GM10248 (cell line): ENCODE measurements at regions not wholly inside any gene's neighbourhood (a gene's known extent, or its start where the extent isn't known, plus 50 kb on each side); places are given as distances from the start of the nearest gene placed in this dataset.

Experiments
- CTCF ChIA-PET: fragments of 300-600 bp; sonication (Branson Sonifier 250); formaldehyde crosslinking; extraction: SDS; loops from one replicate; lab custom pipeline; 2021; ENCODE audit warnings: antibody characterized with exemption; lab: Yijun Ruan, JAX
- POLR2A ChIA-PET: fragments of 350-650 bp; sonication (Branson Sonifier 250); formaldehyde crosslinking; extraction: SDS; loops from one replicate; lab custom pipeline; 2020; ENCODE audit warnings: antibody characterized with exemption; lab: Yijun Ruan, JAX
- DNase-seq: peaks from one replicate; pipeline ENCODE4 v3.0.0; 2012; ENCODE audit errors: extremely low spot score
- TF ChIP-seq, protein P1 (sequence below): IDR thresholded peaks from 2 replicates; pipeline ENCODE4 v1.5.1; 2012; ENCODE audit warnings: mild to moderate bottlenecking, low read depth; ENCODE audit errors: extremely low read depth, missing control alignments, control extremely low read depth

DNA sequence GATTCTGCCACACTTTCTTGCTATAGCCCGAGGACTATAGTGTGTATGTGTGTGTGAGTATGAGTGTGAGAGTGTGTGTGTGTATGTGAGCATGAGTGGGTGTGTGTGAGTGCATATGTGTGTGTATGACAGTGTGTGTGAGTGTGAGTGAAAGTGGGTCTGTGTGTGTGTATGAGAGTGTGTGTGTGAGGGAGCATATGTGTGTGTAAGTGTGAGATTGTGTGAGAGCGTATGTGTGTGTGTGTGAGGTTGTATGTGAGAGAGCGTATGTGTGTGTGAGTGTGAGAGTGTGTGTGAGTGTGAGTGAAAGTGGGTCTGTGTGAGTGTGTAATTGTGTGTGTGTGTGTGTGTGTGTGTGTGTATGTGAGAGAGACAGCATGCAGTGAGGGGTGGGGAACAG, 89.0 kb upstream of the ACSL3 start:
- TF ChIP-seq, protein P1, sequence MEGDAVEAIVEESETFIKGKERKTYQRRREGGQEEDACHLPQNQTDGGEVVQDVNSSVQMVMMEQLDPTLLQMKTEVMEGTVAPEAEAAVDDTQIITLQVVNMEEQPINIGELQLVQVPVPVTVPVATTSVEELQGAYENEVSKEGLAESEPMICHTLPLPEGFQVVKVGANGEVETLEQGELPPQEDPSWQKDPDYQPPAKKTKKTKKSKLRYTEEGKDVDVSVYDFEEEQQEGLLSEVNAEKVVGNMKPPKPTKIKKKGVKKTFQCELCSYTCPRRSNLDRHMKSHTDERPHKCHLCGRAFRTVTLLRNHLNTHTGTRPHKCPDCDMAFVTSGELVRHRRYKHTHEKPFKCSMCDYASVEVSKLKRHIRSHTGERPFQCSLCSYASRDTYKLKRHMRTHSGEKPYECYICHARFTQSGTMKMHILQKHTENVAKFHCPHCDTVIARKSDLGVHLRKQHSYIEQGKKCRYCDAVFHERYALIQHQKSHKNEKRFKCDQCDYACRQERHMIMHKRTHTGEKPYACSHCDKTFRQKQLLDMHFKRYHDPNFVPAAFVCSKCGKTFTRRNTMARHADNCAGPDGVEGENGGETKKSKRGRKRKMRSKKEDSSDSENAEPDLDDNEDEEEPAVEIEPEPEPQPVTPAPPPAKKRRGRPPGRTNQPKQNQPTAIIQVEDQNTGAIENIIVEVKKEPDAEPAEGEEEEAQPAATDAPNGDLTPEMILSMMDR = no peak
- POLR2A ChIA-PET = no interaction called here
- DNase-seq = no peak
- CTCF ChIA-PET = no interaction called here

DNA sequence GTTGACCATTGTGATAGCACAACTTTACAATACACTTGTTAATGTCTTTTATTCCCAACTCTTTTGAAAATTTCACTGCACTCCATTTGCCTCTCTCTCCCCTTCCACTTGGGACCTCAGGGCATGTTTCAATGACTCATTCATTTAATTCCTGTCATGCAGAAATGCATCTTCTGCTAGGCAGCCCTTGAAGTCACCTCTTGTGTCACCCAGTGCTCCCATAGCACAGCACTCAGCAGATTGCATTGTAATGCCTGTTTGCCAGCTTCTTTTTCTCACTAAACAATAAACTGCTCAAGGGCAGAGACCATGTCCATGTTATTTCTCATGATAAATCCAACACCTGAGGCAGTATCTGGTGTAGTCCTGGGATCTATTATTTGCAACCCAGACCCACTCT, 85.9 kb upstream of the ACSL3 start:
- DNase-seq = no peak
- CTCF ChIA-PET = no interaction called here
- POLR2A ChIA-PET = no interaction called here
- TF ChIP-seq, protein P1 = no peak

DNA sequence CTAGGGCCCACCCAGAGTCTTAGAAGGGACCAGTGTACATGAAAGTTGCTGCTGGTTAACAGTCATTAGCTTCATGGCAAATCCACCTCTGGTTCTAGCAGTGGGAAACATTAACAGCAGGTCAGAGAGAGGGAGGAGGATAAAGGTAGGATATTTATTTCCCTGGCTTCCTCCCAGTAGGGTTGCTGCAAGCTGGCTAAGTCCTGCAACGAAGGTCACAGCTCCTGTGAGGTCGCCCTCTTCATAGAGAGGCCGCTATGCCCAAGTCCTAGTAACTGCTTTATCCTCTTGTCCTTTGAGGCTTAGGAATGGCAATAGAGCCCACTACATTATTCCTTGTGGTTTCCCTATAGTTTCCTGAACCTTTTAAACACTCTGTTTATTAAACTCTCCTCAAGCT, 84.0 kb upstream of the ACSL3 start:
- POLR2A ChIA-PET = no interaction called here
- CTCF ChIA-PET = interaction anchor here (0.8 to 1.4 kb wide), 3 partner anchors 12 to 68 kb away, joined by 3 to 5 read pairs (median 3); no protein-coding TSS in a partner anchor
- TF ChIP-seq, protein P1 = no peak

GRCh38 chr2:222778400-222778799, 82.4 kb upstream of the ACSL3 start:
- ChIA-PET CTCF (interaction anchor here (0.8 kb wide), 1 partner anchor 19 kb away, joined by 3 read pairs; no protein-coding TSS in a partner anchor), POLR2A (no interaction called here)
- TF ChIP-seq, protein P1 = no peak
- no peak for DNase-seq

More for the DNA sequence above, 84.0 kb upstream of the ACSL3 start:
- no peak for DNase-seq

DNA sequence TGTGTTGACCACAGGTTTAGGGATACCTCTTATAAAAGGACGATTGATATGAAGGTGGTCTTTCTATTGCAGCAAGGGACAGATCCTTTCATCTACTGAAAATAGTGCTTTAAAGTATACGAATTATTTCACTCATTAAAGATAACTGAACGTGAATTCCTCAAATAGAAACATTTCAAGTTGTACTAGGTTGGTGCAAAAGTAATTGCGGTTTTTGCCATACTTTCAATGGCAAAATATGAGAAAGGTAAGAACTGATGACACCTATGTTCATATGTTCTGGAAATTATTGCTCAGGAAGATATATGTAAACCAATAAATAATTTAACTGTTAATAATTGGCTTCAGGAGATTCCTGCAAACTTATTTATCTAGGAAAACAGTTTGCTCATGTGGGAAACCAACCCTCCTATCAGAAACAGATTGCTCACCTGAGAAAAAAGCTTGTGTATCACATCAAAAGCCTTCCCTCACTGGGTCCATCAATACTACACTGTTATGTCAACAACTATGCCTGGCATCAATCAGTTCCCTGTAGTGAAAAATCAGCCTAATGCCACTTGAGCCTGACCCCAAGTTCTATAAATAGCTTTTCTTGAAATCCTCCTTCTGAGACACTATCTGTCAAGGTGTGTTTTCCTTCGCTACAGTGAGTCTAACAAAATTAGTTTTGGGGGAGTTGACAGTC, 81.5 kb upstream of the ACSL3 start:
- ChIA-PET CTCF (interaction anchor here (1.4 kb wide), 1 partner anchor 72 kb away, joined by 3 read pairs; no protein-coding TSS in a partner anchor), POLR2A (no interaction called here)
- no peak for DNase-seq
- TF ChIP-seq, protein P1 = no peak

DNA sequence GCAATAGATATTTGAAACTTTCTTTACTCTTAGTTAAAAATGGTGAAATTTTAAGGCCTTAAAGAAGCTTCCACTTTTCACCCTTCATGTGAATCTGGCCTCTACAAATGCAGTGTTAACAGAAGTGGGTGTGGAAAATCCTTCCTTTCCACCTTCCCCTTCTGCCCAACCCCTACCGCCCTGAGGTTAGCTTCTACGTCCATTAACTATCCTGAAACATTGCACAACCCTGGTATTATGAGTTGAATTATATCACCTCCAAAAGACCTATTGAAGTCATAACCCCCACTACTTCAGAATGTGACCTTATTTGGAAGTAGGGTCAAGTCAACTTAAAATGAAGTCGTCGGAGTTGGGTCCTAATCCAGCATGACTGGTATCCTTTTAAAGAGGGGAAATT, 80.8 kb upstream of the ACSL3 start:
- TF ChIP-seq, protein P1 = no peak
- POLR2A ChIA-PET = no interaction called here
- no peak for DNase-seq
- CTCF ChIA-PET = interaction anchor here (1.4 kb wide), 1 partner anchor 73 kb away, joined by 3 read pairs; no protein-coding TSS in a partner anchor
